Limb (tissue), 2 donors: ENCODE measurements at regions not wholly inside any gene's neighbourhood (a gene's known extent, or its start where the extent isn't known, plus 50 kb on each side); places are given as distances from the start of the nearest gene placed in this dataset.
A peak's percentile ranks its signal among the peaks of the same experiment; 100 is the strongest.

Experiments
- DNase-seq, 2 donors: peaks; one replicate each; pipeline ENCODE4 v3.0.0-alpha.2; 2016; ENCODE audit errors: extremely low spot score in 2 of 2

DNA sequence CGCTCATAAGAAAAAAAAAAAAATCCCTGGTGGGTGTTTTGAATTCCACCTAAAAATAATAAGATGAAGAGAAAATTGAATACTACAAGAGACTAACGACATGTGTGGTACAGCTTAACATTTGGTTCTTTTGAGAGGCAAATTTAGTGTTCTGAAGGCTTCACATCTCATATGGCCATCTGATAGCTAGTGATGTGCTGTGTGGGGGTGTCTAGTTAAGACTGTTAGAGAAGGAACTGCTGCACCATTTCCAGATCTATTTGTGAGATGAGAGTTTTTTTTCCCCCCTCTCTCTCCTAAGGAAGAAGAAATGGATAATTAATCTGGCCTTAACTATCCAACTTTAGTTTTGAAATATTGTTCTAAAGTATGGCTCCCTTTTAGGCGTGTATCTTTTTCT, 321.6 kb downstream of the SLC4A3 start:
- no peak for DNase-seq

DNA sequence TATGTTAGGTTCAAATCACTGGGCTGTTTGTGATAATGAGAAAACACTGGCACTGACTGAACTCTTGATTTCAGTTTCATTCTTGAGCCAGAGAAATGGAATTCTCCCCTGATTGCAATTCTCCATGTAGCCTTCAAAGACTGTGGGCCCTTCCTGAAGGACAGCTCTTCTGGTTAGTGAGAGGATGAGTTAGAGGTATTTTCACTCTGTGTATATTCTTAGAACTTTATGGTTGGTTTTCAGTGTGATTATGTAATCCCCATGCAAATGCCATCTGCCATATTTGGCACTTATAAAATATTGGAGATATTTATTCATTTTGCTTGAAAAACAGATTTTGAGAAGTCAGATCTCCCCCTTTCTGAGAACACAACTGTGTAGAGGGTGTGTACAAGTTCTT, 323.7 kb downstream of the SLC4A3 start:
- no peak for DNase-seq

DNA sequence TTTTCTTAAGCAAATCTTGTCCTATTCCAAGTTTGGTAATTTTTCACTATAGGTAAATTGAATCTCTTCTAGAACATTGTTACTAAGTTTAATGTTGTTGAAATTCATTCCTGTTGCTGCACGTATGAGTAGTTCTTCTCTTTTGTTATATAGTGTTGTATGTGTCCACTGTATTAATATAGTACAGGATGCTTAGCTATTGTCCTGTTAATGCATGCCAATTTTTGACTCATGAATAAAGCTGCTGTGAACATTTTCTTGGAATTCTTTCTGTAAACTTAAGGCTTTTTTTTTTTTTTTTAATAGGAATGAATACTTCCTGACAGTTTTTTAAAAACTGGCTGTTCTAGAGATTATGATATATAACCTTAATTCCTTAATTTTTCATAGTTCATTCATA, 326.9 kb downstream of the SLC4A3 start:
- no peak for DNase-seq

DNA sequence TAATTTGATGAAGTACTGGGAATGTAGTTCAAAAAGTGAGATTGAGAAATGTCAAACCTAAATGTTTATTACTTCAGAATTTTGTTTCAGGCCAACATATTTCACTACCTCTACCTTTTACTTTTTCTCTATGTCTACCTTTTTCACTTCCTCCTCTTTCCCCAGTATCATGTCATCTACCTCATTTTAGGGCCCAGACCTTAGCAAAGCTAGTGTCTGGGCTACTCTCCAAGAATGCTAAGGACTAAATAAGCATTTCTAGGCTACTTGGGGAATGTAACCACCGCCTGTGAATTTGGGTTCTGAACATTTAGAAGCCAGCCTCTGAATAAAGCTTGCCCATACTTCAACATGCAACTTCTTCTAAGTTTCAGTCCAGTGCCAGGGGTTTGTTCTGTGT, 330.4 kb downstream of the SLC4A3 start:
- DNase-seq, result no peak

DNA sequence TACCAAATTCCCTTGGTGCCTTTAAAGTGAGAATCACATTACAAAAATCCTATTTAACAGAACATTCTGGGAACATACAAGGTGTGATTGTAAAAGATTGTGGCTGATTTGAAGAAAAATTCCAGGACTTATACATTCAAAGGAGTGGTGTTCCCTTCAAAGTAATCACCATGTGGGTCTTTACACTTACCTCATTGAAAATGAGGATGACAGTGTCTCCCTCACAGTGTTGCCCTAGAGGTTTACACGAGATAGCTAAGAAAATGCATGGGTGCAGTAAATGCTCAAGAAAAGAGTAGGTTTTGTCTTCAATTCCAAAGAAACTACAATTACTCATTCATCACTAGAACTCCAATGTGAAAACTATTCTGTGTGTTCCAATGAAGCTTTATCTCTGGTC, 331.5 kb downstream of the SLC4A3 start:
- DNase-seq, result no peak

DNA sequence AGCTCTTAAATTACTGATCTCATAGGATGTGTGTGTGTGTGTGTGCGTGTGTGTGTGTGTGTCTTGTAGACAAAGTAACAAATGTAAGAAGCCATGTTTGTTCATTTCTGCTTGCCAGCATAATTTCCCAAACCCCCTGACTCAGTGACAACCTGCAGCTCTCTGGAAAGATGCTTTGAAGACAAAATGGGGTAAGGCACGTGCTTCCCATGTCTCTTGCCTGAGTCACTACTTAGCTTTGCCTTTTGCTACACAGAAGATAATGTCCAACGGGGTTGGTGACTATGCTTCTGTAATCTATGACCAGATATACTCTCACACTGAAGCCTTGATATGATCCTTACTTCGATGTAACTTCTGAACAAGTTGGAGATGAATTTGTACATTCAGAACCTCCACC, 332.0 kb downstream of the SLC4A3 start:
- DNase-seq, result no peak

DNA sequence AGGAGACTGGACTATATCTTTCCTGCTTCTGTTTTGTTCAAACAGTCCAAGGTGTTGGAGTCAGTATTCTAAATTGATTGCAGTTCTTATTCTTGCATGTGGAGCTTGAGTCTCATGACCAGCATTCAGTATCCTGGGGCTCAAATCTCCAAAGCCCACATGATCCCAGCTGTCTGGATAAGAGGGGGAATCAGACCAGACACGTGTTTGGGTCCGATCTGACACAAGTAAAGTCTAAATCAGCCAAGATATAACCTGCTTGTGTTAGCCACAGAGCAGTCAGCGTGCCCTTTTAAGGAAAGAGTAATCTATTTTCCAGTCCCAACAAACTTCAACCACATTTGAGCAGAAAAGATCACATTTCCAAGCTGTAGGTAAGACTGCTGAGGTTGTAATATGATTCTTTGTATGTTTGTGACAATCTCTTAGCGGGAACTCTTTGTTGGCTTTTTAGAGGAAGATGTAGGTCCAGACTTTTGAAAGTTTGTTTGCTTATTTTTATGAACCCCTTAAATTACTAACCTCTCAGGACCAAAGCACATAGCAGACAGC, 334.6 kb downstream of the SLC4A3 start:
- DNase-seq, result peak in 1 of 2 donors; percentile 24

DNA sequence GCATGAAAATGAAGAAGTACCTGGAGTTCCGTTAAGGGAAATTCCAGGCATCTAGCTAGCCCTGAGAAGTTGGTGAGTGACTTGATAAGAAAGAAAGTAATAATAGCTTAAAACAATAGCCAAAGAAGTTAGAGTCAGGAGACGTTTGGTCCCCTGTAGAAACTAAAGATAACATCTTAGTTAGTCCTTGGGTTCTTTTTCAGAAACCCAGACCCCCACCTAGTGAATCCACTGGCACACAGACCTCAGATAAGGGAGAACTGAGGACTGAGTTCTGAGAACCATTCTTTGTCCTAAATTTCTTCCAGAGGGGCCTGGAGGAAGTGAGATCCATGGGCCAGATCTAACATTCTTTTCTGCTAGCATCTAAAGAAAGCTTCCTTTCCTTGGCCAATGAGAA, 335.4 kb downstream of the SLC4A3 start:
- no peak for DNase-seq

DNA sequence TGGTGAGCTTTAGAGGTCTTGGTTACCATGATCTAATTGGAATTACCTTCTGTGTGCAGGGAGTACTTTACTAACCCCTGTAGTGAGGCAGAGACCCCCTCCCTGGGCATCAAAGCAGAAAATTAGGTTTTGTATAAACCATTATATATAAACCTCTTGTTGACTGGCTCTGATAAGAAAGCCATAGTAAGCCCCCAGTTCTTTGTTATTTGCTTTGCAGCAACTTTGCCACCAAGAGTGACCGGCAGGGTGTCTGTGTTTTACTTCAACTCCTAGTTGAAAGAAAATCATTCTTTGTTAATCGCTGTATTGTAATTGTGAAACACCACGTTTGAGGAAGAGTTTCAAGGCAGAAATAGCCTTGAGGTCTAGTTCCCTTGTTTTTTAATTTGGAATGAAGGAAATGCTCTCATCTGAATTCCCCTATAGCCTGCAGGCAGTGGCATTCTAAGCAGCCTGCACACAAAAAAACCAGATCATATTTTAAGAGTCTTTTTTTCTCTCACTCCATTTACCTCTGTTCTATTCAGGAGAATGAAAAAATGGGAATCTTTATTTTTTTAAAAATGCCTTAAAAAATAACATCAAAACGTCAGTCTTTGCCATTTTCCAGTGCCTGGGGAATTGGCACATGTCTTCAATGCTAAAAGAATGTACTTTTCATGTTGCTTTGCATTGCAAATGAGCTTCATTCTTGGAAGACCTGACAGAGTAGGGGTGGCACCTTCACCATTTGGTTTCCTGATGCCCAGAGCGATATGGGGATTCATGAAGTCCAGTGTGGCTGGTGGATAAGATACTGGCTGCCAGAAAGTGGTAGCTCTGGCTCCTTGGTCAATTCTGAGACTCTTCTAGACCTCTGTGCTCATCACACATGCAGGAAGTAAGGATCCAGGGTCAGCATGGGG, 338.1 kb downstream of the SLC4A3 start:
- no peak for DNase-seq

DNA sequence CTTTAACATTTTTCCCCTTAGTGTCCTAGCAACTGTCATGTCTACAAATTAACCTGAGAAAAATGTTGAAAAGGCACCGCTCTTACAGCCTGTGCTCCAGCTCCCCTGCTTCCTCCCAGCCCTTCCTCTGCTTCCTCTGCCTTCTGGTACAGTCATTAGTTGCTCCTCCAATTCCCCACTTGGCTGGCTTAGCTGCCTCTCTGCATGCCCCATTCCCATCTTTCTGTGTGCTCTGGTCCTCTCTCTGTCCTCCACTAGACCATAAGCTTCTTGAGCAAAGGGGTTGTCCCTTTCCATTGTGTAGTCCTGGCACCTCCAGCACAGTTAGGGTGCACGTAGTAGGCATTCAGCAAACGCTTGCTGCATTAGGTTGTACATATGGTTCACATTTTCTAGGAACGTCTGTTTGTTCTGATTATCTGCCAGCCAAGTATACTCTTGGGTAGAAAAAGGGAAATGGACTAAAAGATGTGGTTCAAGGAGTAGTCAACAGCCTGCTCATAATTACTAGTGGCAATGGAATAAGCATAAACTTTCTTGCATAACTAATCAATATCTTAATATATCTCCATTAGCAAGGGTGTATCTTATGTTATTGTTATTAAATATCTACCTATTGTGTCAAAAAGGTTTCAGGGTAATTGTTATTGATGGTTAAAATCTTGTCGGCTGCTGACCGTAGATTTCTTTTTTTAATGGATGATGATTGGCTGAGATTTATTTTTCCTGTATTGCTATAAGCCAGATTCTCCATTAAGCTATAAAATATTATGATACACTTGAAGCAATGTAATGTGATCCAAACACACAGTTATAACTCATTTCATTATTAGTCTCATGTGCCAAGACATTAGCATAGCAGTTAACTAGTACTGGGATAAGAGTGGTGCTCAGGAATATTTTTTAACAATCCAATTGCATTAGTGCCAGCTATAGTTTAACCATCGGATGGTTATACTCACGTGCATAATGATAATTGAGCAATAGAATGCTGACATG, 340.1 kb downstream of the SLC4A3 start:
- peak; percentile 57 to 72 for DNase-seq

DNA sequence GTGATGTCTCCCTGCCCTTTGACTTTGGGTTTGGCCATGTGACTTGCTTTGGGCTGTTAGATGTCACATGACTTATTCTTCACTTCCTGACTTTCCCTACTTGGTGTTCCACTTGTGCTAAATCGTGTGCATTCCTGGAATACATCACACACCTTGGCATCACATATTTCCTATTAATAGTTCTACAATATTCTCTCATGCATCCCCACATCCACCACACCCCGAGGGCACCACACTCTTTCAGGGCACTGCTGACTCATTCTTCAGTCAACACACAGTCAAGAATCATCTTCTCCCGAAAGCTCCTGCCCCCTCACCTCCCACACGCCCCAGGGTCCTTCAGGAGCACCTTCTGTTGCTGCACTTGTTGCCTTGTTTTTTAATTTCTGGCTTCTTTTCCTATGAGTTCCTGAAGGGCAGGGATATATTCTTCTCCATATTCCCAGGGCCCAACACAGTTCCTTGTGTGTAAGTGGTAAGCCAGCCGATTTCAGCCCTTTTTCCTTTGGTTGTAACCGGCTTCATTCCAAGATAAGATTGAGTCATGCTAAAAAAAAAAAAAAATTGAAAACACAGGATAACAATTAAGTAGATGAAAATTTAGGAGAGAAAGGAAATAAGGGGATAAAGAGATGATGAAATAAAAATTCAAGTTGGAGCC, 341.4 kb downstream of the SLC4A3 start:
- DNase-seq, result no peak

DNA sequence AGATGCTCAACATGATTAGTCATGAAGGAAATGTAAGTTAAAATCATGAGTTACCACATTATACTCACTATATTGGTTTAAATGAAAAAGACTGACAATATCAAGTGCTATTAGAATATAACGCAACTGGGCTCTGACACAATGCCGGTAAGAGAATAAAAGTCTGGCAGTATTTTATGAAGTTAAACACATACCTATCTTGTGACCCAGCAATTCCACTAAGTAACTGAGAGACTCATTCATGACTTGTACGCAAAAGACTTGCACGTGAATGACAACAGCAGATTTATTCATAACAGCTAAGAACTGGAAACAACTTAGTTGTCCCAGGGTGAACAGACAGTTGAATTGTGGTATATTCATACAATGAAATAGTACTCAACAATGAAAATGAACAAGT, 342.1 kb downstream of the SLC4A3 start:
- no peak for DNase-seq

DNA sequence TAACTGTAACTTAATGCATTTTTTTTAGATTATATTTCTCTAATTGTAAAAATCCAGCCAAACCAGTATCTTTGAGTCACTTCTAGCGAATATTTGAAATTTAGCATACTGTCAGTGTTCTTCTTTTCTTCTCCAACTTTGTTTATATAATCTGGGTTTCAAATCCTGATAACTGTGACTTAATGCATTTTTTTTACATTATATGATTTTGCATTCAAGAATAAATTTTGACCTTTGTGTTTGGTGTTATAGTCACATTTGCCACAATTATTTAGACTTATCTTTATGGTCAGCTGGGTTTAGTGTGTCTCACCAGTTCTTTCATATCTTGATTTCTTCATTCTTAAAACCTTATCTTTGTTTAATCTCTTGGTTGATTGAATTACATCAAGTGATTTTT, 345.7 kb downstream of the SLC4A3 start:
- DNase-seq, result no peak

DNA sequence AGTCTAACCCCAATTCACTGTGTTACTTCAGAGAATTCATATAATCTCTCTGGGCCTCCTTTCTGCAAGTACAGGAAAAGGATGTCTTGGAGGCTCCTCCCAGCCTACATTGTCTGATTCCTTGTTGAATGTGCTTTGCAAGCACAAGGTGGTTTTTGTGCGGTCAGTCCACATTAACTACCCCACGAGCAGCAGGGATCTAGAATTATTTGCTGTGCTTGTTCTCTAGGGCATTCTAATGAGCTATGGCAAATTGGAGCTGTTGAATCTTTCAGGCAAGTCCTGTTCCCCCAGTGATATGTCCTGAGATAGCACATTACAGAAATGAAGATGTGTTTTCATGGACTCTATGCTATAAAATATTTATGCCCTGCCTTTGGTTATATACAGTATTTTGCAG, 349.4 kb downstream of the SLC4A3 start:
- DNase-seq, result no peak

DNA sequence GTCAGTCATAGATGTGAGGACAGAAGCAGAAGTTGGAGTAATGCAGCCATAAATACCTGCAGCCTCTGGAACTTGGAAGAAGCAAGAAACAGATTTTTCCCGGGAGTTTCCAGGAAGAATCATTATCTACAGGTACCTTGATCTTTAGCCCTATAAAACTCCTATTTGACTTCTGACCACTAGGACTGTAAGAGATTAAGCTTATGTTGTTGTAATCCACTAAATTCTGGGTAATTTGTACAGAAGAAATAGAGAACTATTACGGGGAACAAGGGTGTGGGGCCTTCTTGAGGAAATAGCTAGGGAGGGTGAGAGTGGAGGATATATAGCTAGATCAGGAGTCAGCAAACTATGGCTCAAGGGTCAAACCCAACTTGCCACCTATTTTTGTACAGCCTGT, 353.2 kb downstream of the SLC4A3 start:
- no peak for DNase-seq

DNA sequence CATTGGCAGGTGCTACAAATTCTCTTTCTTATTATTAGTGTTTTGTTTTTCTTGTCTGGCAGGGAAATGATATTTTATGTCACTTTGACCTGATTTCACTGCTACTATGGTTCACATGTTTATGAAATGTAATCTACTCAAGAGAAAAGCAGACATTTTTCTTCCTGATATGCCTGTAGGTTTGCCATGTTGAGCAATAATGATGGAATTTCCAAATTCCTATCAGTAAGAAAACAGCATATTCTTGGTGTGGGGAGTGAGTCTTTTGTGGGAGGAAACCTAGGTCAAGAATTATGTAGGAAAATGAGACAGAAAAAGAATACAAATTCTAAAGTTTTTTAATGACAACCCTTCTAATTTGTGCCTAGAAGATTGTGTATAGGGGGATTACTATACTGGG, 356.4 kb downstream of the SLC4A3 start:
- no peak for DNase-seq

DNA sequence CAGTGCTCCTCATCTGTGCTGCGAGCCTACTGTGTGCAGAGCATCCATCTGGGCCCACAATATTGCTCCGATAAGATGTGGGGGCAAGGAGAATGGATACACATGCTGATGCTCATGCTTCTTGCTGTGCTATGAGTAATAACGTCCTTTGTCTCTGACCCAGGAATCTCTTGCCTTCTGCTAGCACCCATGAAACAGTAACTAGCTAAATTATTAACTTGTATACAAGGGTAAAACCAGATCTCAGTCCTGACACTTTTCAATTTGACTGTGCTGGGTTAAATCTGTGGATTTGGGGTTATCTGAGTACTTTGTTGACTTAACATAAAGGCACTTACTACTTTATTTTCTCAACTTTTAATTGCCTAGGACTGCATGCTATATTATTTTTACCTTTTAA, 357.6 kb downstream of the SLC4A3 start:
- no peak for DNase-seq

DNA sequence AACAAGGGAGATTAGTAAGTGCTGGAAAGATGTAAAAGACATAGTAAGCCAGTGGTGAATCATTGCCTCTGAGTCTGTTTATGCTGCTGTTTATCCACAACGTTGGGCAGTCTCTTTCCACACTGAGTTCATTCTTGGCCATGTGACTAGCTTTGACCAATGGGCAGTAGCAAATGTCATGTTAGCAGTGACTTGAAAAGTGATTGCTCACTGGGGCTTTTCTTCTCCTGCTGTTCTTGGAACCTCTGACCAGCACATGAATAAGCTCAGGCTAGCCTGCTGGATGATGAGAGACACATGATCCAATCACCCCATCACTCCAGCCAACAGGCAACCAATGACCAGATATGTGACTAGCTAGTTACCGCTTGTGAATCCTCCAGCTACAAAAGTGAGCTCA, 360.4 kb downstream of the SLC4A3 start:
- DNase-seq, result no peak

DNA sequence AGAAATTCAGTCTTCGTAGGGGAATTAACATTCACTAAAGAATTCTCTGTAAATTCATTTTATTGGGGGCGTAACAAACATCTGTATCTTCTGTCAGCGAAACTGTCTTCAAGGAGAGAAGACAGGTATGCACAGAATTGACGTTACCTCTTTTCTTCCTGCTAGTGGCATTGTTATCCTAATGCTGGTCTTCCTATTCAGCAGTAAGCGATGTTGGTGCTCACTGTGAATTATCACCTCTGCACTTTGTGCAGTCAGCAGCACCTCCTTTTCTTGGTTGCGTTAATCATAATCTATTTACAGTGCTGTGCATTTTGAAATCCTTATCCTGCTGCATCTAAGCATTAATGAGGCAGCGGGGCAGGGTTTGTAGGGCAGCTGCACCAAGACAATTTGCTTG, 362.3 kb downstream of the SLC4A3 start:
- no peak for DNase-seq

DNA sequence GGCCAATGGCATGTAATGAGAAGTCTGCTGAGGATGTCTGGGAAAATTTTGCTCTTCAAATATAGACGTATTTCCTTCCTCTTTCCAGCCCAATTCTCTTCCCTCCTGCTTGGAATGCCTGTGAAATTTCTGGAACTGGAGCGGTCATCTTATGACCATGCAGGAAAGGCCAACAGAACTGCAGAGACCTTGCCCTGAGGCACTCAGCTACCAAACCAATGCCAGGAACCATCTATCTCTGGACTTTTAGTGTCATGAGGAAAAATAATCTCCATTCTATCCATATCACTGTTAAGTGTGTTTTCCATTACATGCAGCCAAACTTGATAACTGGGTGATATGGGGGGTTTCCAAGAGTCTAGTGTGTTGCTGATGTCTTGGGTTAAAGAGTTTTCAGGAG, 363.7 kb downstream of the SLC4A3 start:
- DNase-seq, result no peak

DNA sequence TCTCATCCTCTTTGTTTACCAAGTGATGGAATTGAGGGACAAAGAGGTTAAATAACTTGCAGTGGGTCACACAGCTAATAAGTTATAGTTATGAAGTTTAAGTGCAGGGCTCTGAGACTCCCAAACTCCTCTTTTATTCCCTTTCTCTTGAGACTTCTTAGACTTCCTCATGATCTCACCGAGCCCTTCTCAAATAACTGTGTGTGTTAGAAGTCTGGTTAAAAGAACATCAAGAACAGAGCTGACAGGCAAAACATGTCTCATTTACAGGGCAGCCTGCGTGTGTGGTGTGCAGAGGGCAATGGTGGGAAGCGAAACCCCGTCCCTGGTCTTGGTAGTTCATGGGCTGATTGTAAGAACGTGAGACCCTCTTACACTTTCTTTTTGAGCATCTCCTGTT, 368.0 kb downstream of the SLC4A3 start:
- DNase-seq, result no peak
